HUES48 (cell line): ENCODE measurements at regions not wholly inside any gene's neighbourhood (a gene's known extent, or its start where the extent isn't known, plus 50 kb on each side); places are given as distances from the start of the nearest gene placed in this dataset.
"Not testable (repeated sequence)": the region's sequence is repeated elsewhere in the genome, so short reads cannot be mapped to it uniquely, and the experiment has no call there.

Source experiments
- H3K27ac ChIP-seq: one replicate; pipeline ENCODE4 v1.7.0; 2013; ENCODE audit warnings: low read depth, low read length, inconsistent platforms
- H3K27me3 ChIP-seq: 2 replicates; pipeline ENCODE4 v1.6.1; 2013; ENCODE audit warnings: mild to moderate bottlenecking, low read length; ENCODE audit not compliant: control insufficient read depth, insufficient read depth
- H3K36me3 ChIP-seq: 2 replicates; pipeline ENCODE4 v1.6.1; 2013; ENCODE audit warnings: low read length; ENCODE audit not compliant: control insufficient read depth, insufficient read depth
- H3K4me1 ChIP-seq: 2 replicates; pipeline ENCODE4 v1.6.1; 2013; ENCODE audit warnings: mild to moderate bottlenecking, low read length; ENCODE audit not compliant: control insufficient read depth, insufficient read depth
- H3K4me3 ChIP-seq: 2 replicates; pipeline ENCODE4 v1.5.1; 2013; ENCODE audit warnings: mild to moderate bottlenecking, low read depth, low read length
- H3K9ac ChIP-seq: 2 replicates; pipeline ENCODE4 v1.6.1; 2013; ENCODE audit warnings: mild to moderate bottlenecking, low read depth, low read length, moderate library complexity
- H3K9me3 ChIP-seq: 2 replicates; pipeline ENCODE4 v1.6.1; 2013; ENCODE audit warnings: low read length; ENCODE audit not compliant: control insufficient read depth, insufficient read depth

GRCh38 chr19:23984911-23985310 is 70.2 kb downstream of the ZNF726 start:
- H3K4me3 ChIP-seq, H3K36me3 ChIP-seq, H3K9ac ChIP-seq, H3K4me1 ChIP-seq, H3K27ac ChIP-seq, H3K27me3 ChIP-seq: not testable (repeated sequence)
- H3K9me3 ChIP-seq = peaks cover 92% of the 10 kb centered on the region

- Histone ChIP-seq H3K9ac (no peak overlapping the region), H3K9me3 (peaks cover 96% of the 10 kb centered on the region), H3K4me1 (no peaks in the 10 kb centered on the region), H3K27me3 (no peaks in the 10 kb centered on the region), H3K4me3 (no peak overlapping the region), H3K27ac (no peak overlapping the region), H3K36me3 (no peaks in the 10 kb centered on the region)
These were observed 71.9 kb downstream of the ZNF726 start for GRCh38 chr19:23986623-23987022.

GRCh38 chr19:23991170-23991569 is 76.5 kb downstream of the ZNF726 start:
- H3K27ac ChIP-seq = no peak overlapping the region
- no peak overlapping the region for H3K4me3 ChIP-seq
- peaks cover 96% of the 10 kb centered on the region for H3K9me3 ChIP-seq
- no peaks in the 10 kb centered on the region for H3K27me3 ChIP-seq
- no peaks in the 10 kb centered on the region for H3K36me3 ChIP-seq
- no peaks in the 10 kb centered on the region for H3K4me1 ChIP-seq
- no peak overlapping the region for H3K9ac ChIP-seq

GRCh38 chr19:23992348-23992747 is 77.7 kb downstream of the ZNF726 start:
- Histone ChIP-seq H3K4me3 (no peak overlapping the region), H3K9me3 (peaks cover 96% of the 10 kb centered on the region), H3K27ac (no peak overlapping the region)

GRCh38 chr19:23993440-23993839 is 78.8 kb downstream of the ZNF726 start:
- Histone ChIP-seq H3K27me3 (no peaks in the 10 kb centered on the region), H3K9me3 (peaks cover 99% of the 10 kb centered on the region), H3K4me3 (no peak overlapping the region), H3K4me1 (no peaks in the 10 kb centered on the region), H3K9ac (no peak overlapping the region), H3K36me3 (no peaks in the 10 kb centered on the region), H3K27ac (no peak overlapping the region)

More at GRCh38 chr19:23992348-23992747, 77.7 kb downstream of the ZNF726 start:
- H3K4me1 ChIP-seq = no peaks in the 10 kb centered on the region
- no peaks in the 10 kb centered on the region for H3K36me3 ChIP-seq
- H3K9ac ChIP-seq = no peak overlapping the region
- no peaks in the 10 kb centered on the region for H3K27me3 ChIP-seq

- Histone ChIP-seq H3K9ac (no peak overlapping the region), H3K9me3 (peaks cover 98% of the 10 kb centered on the region)
These were observed 81.9 kb downstream of the ZNF726 start for GRCh38 chr19:23996549-23996948.

GRCh38 chr19:23998568-23998967 is 83.9 kb downstream of the ZNF726 start:
- no peaks in the 10 kb centered on the region for H3K36me3 ChIP-seq
- H3K9me3 ChIP-seq = peaks cover 98% of the 10 kb centered on the region
- H3K27me3 ChIP-seq = no peaks in the 10 kb centered on the region
- H3K4me3 ChIP-seq = no peak overlapping the region
- no peak overlapping the region for H3K9ac ChIP-seq
- H3K27ac ChIP-seq = no peak overlapping the region
- no peaks in the 10 kb centered on the region for H3K4me1 ChIP-seq

More at GRCh38 chr19:23996549-23996948, 81.9 kb downstream of the ZNF726 start:
- Histone ChIP-seq H3K27ac (no peak overlapping the region), H3K36me3 (no peaks in the 10 kb centered on the region), H3K4me1 (no peaks in the 10 kb centered on the region), H3K27me3 (no peaks in the 10 kb centered on the region), H3K4me3 (no peak overlapping the region; the same call in 1 of the 2 replicates)

GRCh38 chr19:23999821-24000610 is 85.3 kb downstream of the ZNF726 start:
- no peaks in the 10 kb centered on the region for H3K4me1 ChIP-seq
- H3K4me3 ChIP-seq = no peak overlapping the region
- H3K27ac ChIP-seq = no peak overlapping the region
- H3K9ac ChIP-seq = no peak overlapping the region
- peaks cover 98% of the 10 kb centered on the region for H3K9me3 ChIP-seq
- no peaks in the 10 kb centered on the region for H3K27me3 ChIP-seq
- H3K36me3 ChIP-seq = no peaks in the 10 kb centered on the region

- Histone ChIP-seq H3K4me3 (no peak overlapping the region), H3K9ac (no peak overlapping the region), H3K36me3 (no peaks in the 10 kb centered on the region), H3K4me1 (no peaks in the 10 kb centered on the region), H3K27ac (no peak overlapping the region), H3K27me3 (no peaks in the 10 kb centered on the region), H3K9me3 (peaks cover 96% of the 10 kb centered on the region)
These were observed 86.0 kb downstream of the ZNF726 start for GRCh38 chr19:24000656-24001055.

GRCh38 chr19:24002256-24002945 is 84.6 kb upstream of the ZNF254 start:
- Histone ChIP-seq H3K27ac (no peak overlapping the region), H3K4me3 (no peak overlapping the region), H3K9me3 (peaks cover 95% of the 10 kb centered on the region), H3K27me3 (no peaks in the 10 kb centered on the region), H3K9ac (no peak overlapping the region), H3K36me3 (no peaks in the 10 kb centered on the region), H3K4me1 (no peaks in the 10 kb centered on the region)

- Histone ChIP-seq H3K9ac (no peak overlapping the region), H3K4me1 (no peaks in the 10 kb centered on the region), H3K27ac (no peak overlapping the region), H3K27me3 (no peaks in the 10 kb centered on the region), H3K9me3 (peaks cover 95% of the 10 kb centered on the region), H3K36me3 (no peaks in the 10 kb centered on the region), H3K4me3 (no peak overlapping the region)
These were observed 83.5 kb upstream of the ZNF254 start for GRCh38 chr19:24003537-24003936.
